ENCODE measurements at regions not wholly inside any gene's neighbourhood (a gene's known extent, or its start where the extent isn't known, plus 50 kb on each side); places are given as distances from the start of the nearest gene placed in this dataset.

- no peak for TF ChIP-seq ATF2 (IDR thresholded peaks at IDR 0.05; ENCODE audit: low read length)
- no peak for TF ChIP-seq HDAC6 (IDR thresholded peaks at IDR 0.05; ENCODE audit: low read depth, low read length)
Measured at GRCh38 chr12:74456431-74456830, 81.2 kb upstream of the ATXN7L3B start (continued).

All from H1 (cell line).